Right atrium auricular region (tissue), 2 donors: ENCODE measurements at regions not wholly inside any gene's neighbourhood (a gene's known extent, or its start where the extent isn't known, plus 50 kb on each side); places are given as distances from the start of the nearest gene placed in this dataset.

Experiments
- DNase-seq: peaks from one replicate; pipeline ENCODE4 v3.0.0-alpha.2; 2019; ENCODE audit warnings: low spot score
- H3K27ac ChIP-seq, 2 donors: fragments of 200-600 bp; sonication (generic); 1 replicate in 1 of 2; 2 replicates in 1 of 2; pipeline ENCODE4 v1.5.1; 2016 to 2019
- H3K27me3 ChIP-seq, 2 donors: fragments of 200-600 bp; sonication (generic); one replicate each; pipeline versions ENCODE4 v1.5.1 to v1.6.0; 2017 to 2019
- H3K36me3 ChIP-seq: fragments of 200-600 bp; sonication (generic); one replicate; pipeline ENCODE4 v1.5.1; 2016
- H3K4me1 ChIP-seq, 2 donors: fragments of 200-600 bp; sonication (generic); one replicate each; pipeline versions ENCODE4 v1.5.1 to v1.6.0; 2017 to 2019
- H3K4me3 ChIP-seq, 2 donors: fragments of 200-600 bp; sonication (generic); 1 replicate in 1 of 2; 2 replicates in 1 of 2; pipeline ENCODE4 v1.5.1; 2017 to 2019; ENCODE audit warnings: mild to moderate bottlenecking in 1 of 2, moderate library complexity in 1 of 2
- H3K9me3 ChIP-seq, 2 donors: fragments of 200-600 bp; sonication (generic); one replicate each; pipeline ENCODE4 v1.5.1; 2019
- CTCF ChIP-seq, 2 donors: fragments of 200-600 bp; sonication (generic); IDR thresholded peaks; one replicate each; pipeline ENCODE4 v1.5.1; 2019; ENCODE audit warnings: antibody characterized with exemption in 2 of 2

GRCh38 chr14:21846227-21846885 is 172.7 kb upstream of the OR4E1 start:
- no peak overlapping the region for H3K27ac ChIP-seq
- no peaks in the 10 kb centered on the region for H3K27me3 ChIP-seq
- no peaks in the 10 kb centered on the region for H3K9me3 ChIP-seq
- TF ChIP-seq CTCF (IDR thresholded peaks at IDR 0.05) = peak in 1 of 2 donors; percentile 42
- H3K4me3 ChIP-seq = no peak overlapping the region
- H3K36me3 ChIP-seq = no peaks in the 10 kb centered on the region
- H3K4me1 ChIP-seq = no peaks in the 10 kb centered on the region
- DNase-seq = no peak

- H3K4me1 ChIP-seq = no peaks in the 10 kb centered on the region
- DNase-seq = no peak
- no peaks in the 10 kb centered on the region for H3K27me3 ChIP-seq
- no peaks in the 10 kb centered on the region for H3K36me3 ChIP-seq
- H3K4me3 ChIP-seq = no peak overlapping the region
- TF ChIP-seq CTCF (IDR thresholded peaks at IDR 0.05) = no peak
- H3K9me3 ChIP-seq = no peaks in the 10 kb centered on the region
- H3K27ac ChIP-seq = no peak overlapping the region
Observed at GRCh38 chr14:21840765-21841164, 167.1 kb upstream of the OR4E1 start.

- no peak for TF ChIP-seq CTCF (IDR thresholded peaks at IDR 0.05)
- Histone ChIP-seq H3K4me3 (no peak overlapping the region), H3K36me3 (no peaks in the 10 kb centered on the region), H3K4me1 (no peaks in the 10 kb centered on the region), H3K27me3 (no peaks in the 10 kb centered on the region), H3K9me3 (no peaks in the 10 kb centered on the region), H3K27ac (no peak overlapping the region)
- DNase-seq = no peak
Observed at GRCh38 chr14:21833836-21834235, 160.2 kb upstream of the OR4E1 start.

GRCh38 chr14:21825845-21826244 is 152.2 kb upstream of the OR4E1 start:
- no peak for DNase-seq
- no peaks in the 10 kb centered on the region for H3K36me3 ChIP-seq
- H3K4me1 ChIP-seq = no peaks in the 10 kb centered on the region
- H3K9me3 ChIP-seq = no peaks in the 10 kb centered on the region
- H3K4me3 ChIP-seq = no peak overlapping the region
- no peaks in the 10 kb centered on the region for H3K27me3 ChIP-seq
- no peak for TF ChIP-seq CTCF (IDR thresholded peaks at IDR 0.05)
- no peak overlapping the region for H3K27ac ChIP-seq

GRCh38 chr14:21825149-21825743 is 151.6 kb upstream of the OR4E1 start:
- Histone ChIP-seq H3K36me3 (no peaks in the 10 kb centered on the region), H3K4me1 (no peaks in the 10 kb centered on the region), H3K27ac (no peak overlapping the region), H3K4me3 (no peak overlapping the region), H3K27me3 (no peaks in the 10 kb centered on the region), H3K9me3 (no peaks in the 10 kb centered on the region)
- DNase-seq = no peak
- no peak for TF ChIP-seq CTCF (IDR thresholded peaks at IDR 0.05)

GRCh38 chr14:21822109-21822508 is 148.5 kb upstream of the OR4E1 start:
- no peaks in the 10 kb centered on the region for H3K4me1 ChIP-seq
- no peak for DNase-seq
- no peak overlapping the region for H3K4me3 ChIP-seq
- no peak overlapping the region for H3K27ac ChIP-seq
- H3K36me3 ChIP-seq = no peaks in the 10 kb centered on the region
- H3K27me3 ChIP-seq = no peaks in the 10 kb centered on the region
- TF ChIP-seq CTCF (IDR thresholded peaks at IDR 0.05) = no peak
- no peaks in the 10 kb centered on the region for H3K9me3 ChIP-seq
